HCT116 (cell line): ENCODE measurements at regions not wholly inside any gene's neighbourhood (a gene's known extent, or its start where the extent isn't known, plus 50 kb on each side); places are given as distances from the start of the nearest gene placed in this dataset.

Source experiments
- ATAC-seq: fragments of 200-7000 bp; cut with Tn5 transposase; 2 replicates; pipeline ENCODE4 v1.9.1; 2020; ENCODE audit warnings: mild to moderate bottlenecking, moderate library complexity
- BruUV-seq: library from RNA; stranded (reverse); fragments of 400-500 nt; replicated peaks from 2 replicates; lab custom pipeline; 2021; lab: Mats Ljungman, UMichigan
- CTCF ChIA-PET: fragments of 300-600 bp; sonication (Branson Sonifier 250); formaldehyde crosslinking; loops from one replicate; lab custom pipeline; 2021; ENCODE audit warnings: antibody characterized with exemption; lab: Charles Lee
- POLR2A ChIA-PET: fragments of 300-600, 350-600 bp; sonication (Branson Sonifier 250); formaldehyde crosslinking; loops from one replicate; lab custom pipeline; 2021; ENCODE audit warnings: antibody characterized with exemption; lab: Charles Lee
- RAD21 ChIA-PET, 2 experiments: fragments of 300-600 bp; sonication (Branson Sonifier 250); formaldehyde crosslinking; loops; one replicate each; lab custom pipeline; 2023; ENCODE audit warnings: low total read pairs in 2 of 2; ENCODE audit not compliant: uncharacterized antibody in 2 of 2, unreplicated experiment in 2 of 2, low non-redundant PET in 1 of 2; lab: Charles Lee
- DNase-seq: peaks from one replicate; pipeline ENCODE4 v3.0.0-alpha.2; 2010; ENCODE audit warnings: low read depth, low spot score
- H2AFZ ChIP-seq: fragments of 200-600 bp; shearing (Covaris generic), sonication (generic); 2 replicates; pipeline ENCODE4 v1.6.1; 2017; ENCODE audit warnings: low read depth, mixed run types, mixed read lengths, antibody characterized with exemption, low read length; ENCODE audit not compliant: poor library complexity, severe bottlenecking
- H3K27ac ChIP-seq: 2 replicates; pipeline ENCODE4 v1.5.1; 2012; ENCODE audit warnings: low read depth, low read length
- H3K27me3 ChIP-seq: fragments of 200-600 bp; sonication (generic); 2 replicates; pipeline ENCODE4 v1.6.1; 2016; ENCODE audit warnings: mixed run types, low read length, mixed read lengths; ENCODE audit not compliant: insufficient read depth
- H3K36me3 ChIP-seq, 2 experiments: fragments of 200-500 bp in 1 of 2; fragments of 200-600 bp in 1 of 2; sonication (Bioruptor generic) in 1 of 2; sonication (generic) in 1 of 2; 2 replicates each; pipeline versions ENCODE4 v1.5.1 to v1.6.1; 2014 to 2016; ENCODE audit warnings: low read length in 2 of 2, inconsistent platforms in 1 of 2, mixed read lengths in 1 of 2, mixed run types in 1 of 2; ENCODE audit not compliant: insufficient read depth in 2 of 2, control insufficient read depth in 1 of 2
- H3K4me1 ChIP-seq, 2 experiments: fragments of 200-600 bp in 1 of 2; sonication (generic) in 1 of 2; 2 replicates each; pipeline versions ENCODE4 v1.5.1 to v1.6.1; 2012 to 2017; ENCODE audit warnings: low read length in 2 of 2, inconsistent platforms in 1 of 2, mild to moderate bottlenecking in 1 of 2, mixed read lengths in 1 of 2, mixed run types in 1 of 2, moderate library complexity in 1 of 2; ENCODE audit not compliant: insufficient read depth in 2 of 2, control insufficient read depth in 1 of 2
- H3K4me2 ChIP-seq: fragments of 200-600 bp; sonication (generic); 2 replicates; pipeline ENCODE4 v1.6.1; 2017; ENCODE audit warnings: mixed run types, low read length, mixed read lengths
- H3K4me3 ChIP-seq, 2 experiments: fragments of 200-600 bp in 1 of 2; sonication (generic) in 1 of 2; replicated peaks in 1 of 2; 2 replicates each; pipeline ENCODE4 v1.5.1; 2011 to 2016; ENCODE audit warnings: low read length in 2 of 2, control low read depth in 1 of 2, low read depth in 1 of 2, mild to moderate bottlenecking in 1 of 2, mixed read lengths in 1 of 2, mixed run types in 1 of 2
- H3K79me2 ChIP-seq: fragments of 200-600 bp; sonication (generic); 2 replicates; pipeline ENCODE4 v1.6.1; 2017; ENCODE audit warnings: mild to moderate bottlenecking, mixed run types, low read length, moderate library complexity, mixed read lengths; ENCODE audit not compliant: insufficient read depth
- H3K9ac ChIP-seq: fragments of 200-600 bp; sonication (generic); 2 replicates; pipeline ENCODE4 v1.6.1; 2016; ENCODE audit warnings: low read length, mixed read lengths
- H3K9me2 ChIP-seq: fragments of 200-600 bp; sonication (generic), shearing (Covaris generic); 2 replicates; pipeline ENCODE4 v1.6.1; 2017; ENCODE audit warnings: mixed run types, mild to moderate bottlenecking, moderate library complexity; ENCODE audit not compliant: insufficient read depth
- H3K9me3 ChIP-seq, 2 experiments: fragments of 200-500 bp in 1 of 2; fragments of 200-600 bp in 1 of 2; sonication (Bioruptor generic) in 1 of 2; sonication (generic) in 1 of 2; 2 replicates each; pipeline ENCODE4 v1.6.1; 2014 to 2017; ENCODE audit warnings: low read length in 2 of 2, mixed read lengths in 2 of 2, inconsistent platforms in 1 of 2, low read depth in 1 of 2, mild to moderate bottlenecking in 1 of 2, mixed run types in 1 of 2, moderate library complexity in 1 of 2; ENCODE audit not compliant: control insufficient read depth in 1 of 2, insufficient read depth in 1 of 2
- H4K20me1 ChIP-seq: fragments of 200-600 bp; sonication (generic), shearing (Covaris generic); 2 replicates; pipeline ENCODE4 v1.6.1; 2017; ENCODE audit warnings: mixed run types, mild to moderate bottlenecking, moderate library complexity; ENCODE audit not compliant: insufficient read depth
- ATF3 ChIP-seq: IDR thresholded peaks from 2 replicates; pipeline ENCODE4 v1.6.1; 2012
- EGR1 ChIP-seq: IDR thresholded peaks from 2 replicates; pipeline ENCODE4 v1.6.1; 2012; ENCODE audit warnings: low read depth
- ELF1 ChIP-seq: IDR thresholded peaks from 2 replicates; pipeline ENCODE4 v1.6.1; 2012; ENCODE audit warnings: low read depth, borderline replicate concordance
- EZH2phosphoT487 ChIP-seq: fragments of 200-600 bp; IDR thresholded peaks from 2 replicates; pipeline ENCODE4 v1.6.1; 2018; ENCODE audit warnings: antibody characterized with exemption, borderline replicate concordance
- FOSL1 ChIP-seq: IDR thresholded peaks from 2 replicates; pipeline ENCODE4 v1.6.1; 2012; ENCODE audit warnings: low read depth
- JUND ChIP-seq: IDR thresholded peaks from 2 replicates; pipeline ENCODE4 v1.6.1; 2012
- RAD21 ChIP-seq: IDR thresholded peaks from 2 replicates; pipeline ENCODE4 v1.6.1; 2012; ENCODE audit warnings: low read depth, mild to moderate bottlenecking
- SIN3A ChIP-seq: IDR thresholded peaks from 2 replicates; pipeline ENCODE4 v1.6.1; 2012; ENCODE audit warnings: low read depth
- SP1 ChIP-seq: IDR thresholded peaks from 2 replicates; pipeline ENCODE4 v1.6.1; 2012; ENCODE audit warnings: low read depth
- SRF ChIP-seq: IDR thresholded peaks from 2 replicates; pipeline ENCODE4 v1.6.1; 2012; ENCODE audit warnings: low read depth
- TCF7L2 ChIP-seq: IDR thresholded peaks from 2 replicates; pipeline ENCODE4 v1.7.0; 2011; ENCODE audit warnings: borderline replicate concordance, inconsistent platforms; ENCODE audit not compliant: insufficient read depth, insufficient read length; ENCODE audit errors: extremely low read depth
- YY1 ChIP-seq: IDR thresholded peaks from 2 replicates; pipeline ENCODE4 v1.6.1; 2011; ENCODE audit warnings: low read length, low read depth, moderate library complexity, mild to moderate bottlenecking; ENCODE audit not compliant: insufficient replicate concordance; ENCODE audit errors: extremely low read depth
- ZFX ChIP-seq: fragments of 450-650 bp; IDR thresholded peaks from 2 replicates; pipeline ENCODE4 v1.6.1; 2017
- intact Hi-C: fragments of 100-400 bp; cut with micrococcal nuclease; formaldehyde crosslinking; loops from 2 replicates; pipeline ENCODE4 v1.10.0; 2022
- TF ChIP-seq, protein P1 (sequence below): IDR thresholded peaks from 2 replicates; pipeline ENCODE4 v1.6.1; 2011; ENCODE audit warnings: mild to moderate bottlenecking, low read length, moderate library complexity; ENCODE audit not compliant: insufficient replicate concordance; ENCODE audit errors: extremely low read depth
- TF ChIP-seq, protein P2 (sequence below): IDR thresholded peaks from 2 replicates; pipeline ENCODE4 v1.6.1; 2012; ENCODE audit warnings: low read depth

- TF ChIP-seq SIN3A (no peak), JUND (no peak), FOSL1 (no peak), EGR1 (no peak)
- TF ChIP-seq, protein P1, sequence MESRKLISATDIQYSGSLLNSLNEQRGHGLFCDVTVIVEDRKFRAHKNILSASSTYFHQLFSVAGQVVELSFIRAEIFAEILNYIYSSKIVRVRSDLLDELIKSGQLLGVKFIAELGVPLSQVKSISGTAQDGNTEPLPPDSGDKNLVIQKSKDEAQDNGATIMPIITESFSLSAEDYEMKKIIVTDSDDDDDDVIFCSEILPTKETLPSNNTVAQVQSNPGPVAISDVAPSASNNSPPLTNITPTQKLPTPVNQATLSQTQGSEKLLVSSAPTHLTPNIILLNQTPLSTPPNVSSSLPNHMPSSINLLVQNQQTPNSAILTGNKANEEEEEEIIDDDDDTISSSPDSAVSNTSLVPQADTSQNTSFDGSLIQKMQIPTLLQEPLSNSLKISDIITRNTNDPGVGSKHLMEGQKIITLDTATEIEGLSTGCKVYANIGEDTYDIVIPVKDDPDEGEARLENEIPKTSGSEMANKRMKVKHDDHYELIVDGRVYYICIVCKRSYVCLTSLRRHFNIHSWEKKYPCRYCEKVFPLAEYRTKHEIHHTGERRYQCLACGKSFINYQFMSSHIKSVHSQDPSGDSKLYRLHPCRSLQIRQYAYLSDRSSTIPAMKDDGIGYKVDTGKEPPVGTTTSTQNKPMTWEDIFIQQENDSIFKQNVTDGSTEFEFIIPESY = no peak
Measured at GRCh38 chr16:54774768-54775167, 155.9 kb upstream of the IRX5 start (continued).

- ChIA-PET POLR2A (no interaction called here), RAD21 (no interaction called here), CTCF (no interaction called here)
- Histone ChIP-seq H3K27me3 (peaks cover 14% of the 10 kb centered on the region), H3K36me3 (no peaks in the 10 kb centered on the region), H4K20me1 (no peaks in the 10 kb centered on the region), H3K9me3 (no peaks in the 10 kb centered on the region), H3K79me2 (no peaks in the 10 kb centered on the region), H3K9ac (no peak overlapping the region), H3K9me2 (no peaks in the 10 kb centered on the region), H3K4me2 (no peak overlapping the region), H2AFZ (no peak overlapping the region), H3K4me1 (no peaks in the 10 kb centered on the region), H3K4me3 (no peak overlapping the region), H3K27ac (no peak overlapping the region)
- intact Hi-C loops = no loop called here
- DNase-seq (no peak), ATAC-seq (no peak)
- BruUV-seq = no TSS peak
- no peak for TF ChIP-seq SP1
Measured at GRCh38 chr16:54772400-54772799, 158.3 kb upstream of the IRX5 start.

DNA sequence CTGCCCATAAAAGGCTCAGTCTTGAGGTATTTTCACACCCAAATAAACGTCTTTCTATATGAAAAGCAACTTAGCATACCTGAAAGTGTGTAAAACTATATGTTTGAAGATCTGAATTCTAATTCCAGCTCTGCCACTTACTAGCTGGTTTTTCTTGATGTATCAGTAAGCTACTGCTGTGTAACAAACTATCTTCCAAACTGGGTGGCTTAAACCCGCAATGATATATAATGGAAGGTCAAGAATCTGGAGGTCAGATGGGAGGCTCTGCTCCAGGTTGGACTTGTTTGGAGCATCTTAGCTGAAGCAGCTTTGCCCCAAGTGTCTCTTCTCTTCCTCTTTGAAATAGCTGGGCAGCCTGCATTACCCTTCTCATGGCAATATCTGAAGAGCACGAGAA lies 164.3 kb upstream of the IRX5 start:
- ATAC-seq (no peak), DNase-seq (no peak)
- Histone ChIP-seq H3K9me3 (peaks cover 0 to 6% of the 10 kb centered on the region in 2 experiments; a peak in 3 of 4 replicates), H3K9ac (no peak overlapping the region), H3K4me1 (no peaks in the 10 kb centered on the region), H3K27ac (no peak overlapping the region), H3K79me2 (no peaks in the 10 kb centered on the region), H3K4me2 (no peak overlapping the region), H3K4me3 (no peak overlapping the region), H3K36me3 (no peaks in the 10 kb centered on the region), H3K27me3 (no peaks in the 10 kb centered on the region; the same call in 1 of the 2 replicates), H4K20me1 (no peaks in the 10 kb centered on the region), H2AFZ (no peak overlapping the region), H3K9me2 (no peaks in the 10 kb centered on the region)
- ChIA-PET POLR2A (no interaction called here), CTCF (no interaction called here), RAD21 (no interaction called here)
- BruUV-seq = no TSS peak
- intact Hi-C loops = no loop called here
- TF ChIP-seq RAD21 (no peak), ELF1 (no peak), ATF3 (no peak), SRF (no peak), SIN3A (no peak), EZH2phosphoT487 (no peak), YY1 (no peak), TCF7L2 (no peak), ZFX (no peak)
- TF ChIP-seq, protein P2, sequence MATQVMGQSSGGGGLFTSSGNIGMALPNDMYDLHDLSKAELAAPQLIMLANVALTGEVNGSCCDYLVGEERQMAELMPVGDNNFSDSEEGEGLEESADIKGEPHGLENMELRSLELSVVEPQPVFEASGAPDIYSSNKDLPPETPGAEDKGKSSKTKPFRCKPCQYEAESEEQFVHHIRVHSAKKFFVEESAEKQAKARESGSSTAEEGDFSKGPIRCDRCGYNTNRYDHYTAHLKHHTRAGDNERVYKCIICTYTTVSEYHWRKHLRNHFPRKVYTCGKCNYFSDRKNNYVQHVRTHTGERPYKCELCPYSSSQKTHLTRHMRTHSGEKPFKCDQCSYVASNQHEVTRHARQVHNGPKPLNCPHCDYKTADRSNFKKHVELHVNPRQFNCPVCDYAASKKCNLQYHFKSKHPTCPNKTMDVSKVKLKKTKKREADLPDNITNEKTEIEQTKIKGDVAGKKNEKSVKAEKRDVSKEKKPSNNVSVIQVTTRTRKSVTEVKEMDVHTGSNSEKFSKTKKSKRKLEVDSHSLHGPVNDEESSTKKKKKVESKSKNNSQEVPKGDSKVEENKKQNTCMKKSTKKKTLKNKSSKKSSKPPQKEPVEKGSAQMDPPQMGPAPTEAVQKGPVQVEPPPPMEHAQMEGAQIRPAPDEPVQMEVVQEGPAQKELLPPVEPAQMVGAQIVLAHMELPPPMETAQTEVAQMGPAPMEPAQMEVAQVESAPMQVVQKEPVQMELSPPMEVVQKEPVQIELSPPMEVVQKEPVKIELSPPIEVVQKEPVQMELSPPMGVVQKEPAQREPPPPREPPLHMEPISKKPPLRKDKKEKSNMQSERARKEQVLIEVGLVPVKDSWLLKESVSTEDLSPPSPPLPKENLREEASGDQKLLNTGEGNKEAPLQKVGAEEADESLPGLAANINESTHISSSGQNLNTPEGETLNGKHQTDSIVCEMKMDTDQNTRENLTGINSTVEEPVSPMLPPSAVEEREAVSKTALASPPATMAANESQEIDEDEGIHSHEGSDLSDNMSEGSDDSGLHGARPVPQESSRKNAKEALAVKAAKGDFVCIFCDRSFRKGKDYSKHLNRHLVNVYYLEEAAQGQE = no peak
